GM19238 (cell line): ENCODE measurements at regions not wholly inside any gene's neighbourhood (a gene's known extent, or its start where the extent isn't known, plus 50 kb on each side); places are given as distances from the start of the nearest gene placed in this dataset.
A peak's percentile ranks its signal among the peaks of the same experiment; 100 is the strongest.

Experiments used
- DNase-seq: peaks from one replicate; pipeline ENCODE4 v3.0.0; 2011; ENCODE audit warnings: low spot score; ENCODE audit not compliant: insufficient read length

DNA sequence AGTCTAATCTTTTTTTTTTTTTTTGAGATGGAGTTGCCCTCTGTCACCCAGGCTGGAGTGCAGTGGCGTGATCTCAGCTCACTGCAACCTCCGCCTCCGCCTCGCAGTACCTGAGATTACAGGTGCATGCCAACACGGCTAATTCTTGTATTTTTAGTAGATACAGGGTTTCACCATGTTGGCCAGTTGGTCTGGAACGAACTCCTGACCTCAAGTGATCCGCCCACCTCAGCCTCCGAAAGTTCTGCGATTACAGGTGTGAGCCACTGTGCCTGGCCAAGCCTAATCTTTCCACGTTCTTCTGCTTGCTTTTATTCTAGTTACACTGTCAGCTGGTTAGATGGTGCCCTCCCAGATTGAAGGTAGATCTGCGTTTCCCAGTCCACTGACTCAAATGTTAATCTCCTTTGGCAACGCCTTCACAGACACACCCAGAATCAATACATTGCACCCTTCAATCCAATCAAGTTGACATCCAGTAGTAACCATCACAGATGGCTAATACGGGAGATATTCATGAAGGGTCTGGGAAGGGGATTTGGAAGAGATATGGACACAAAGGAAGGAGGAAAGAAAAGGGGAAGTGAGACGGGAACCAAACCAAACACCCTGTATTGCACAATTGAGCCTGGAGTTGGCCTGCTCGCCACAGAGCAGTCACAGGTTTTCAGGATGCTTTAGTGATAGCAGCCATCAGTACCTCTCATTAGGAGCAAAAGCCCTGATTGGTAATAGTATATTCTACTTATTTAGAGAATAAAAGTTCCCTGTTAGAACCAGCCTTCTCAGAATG is 229.8 kb downstream of the PIK3C3 start:
- no peak for DNase-seq

DNA sequence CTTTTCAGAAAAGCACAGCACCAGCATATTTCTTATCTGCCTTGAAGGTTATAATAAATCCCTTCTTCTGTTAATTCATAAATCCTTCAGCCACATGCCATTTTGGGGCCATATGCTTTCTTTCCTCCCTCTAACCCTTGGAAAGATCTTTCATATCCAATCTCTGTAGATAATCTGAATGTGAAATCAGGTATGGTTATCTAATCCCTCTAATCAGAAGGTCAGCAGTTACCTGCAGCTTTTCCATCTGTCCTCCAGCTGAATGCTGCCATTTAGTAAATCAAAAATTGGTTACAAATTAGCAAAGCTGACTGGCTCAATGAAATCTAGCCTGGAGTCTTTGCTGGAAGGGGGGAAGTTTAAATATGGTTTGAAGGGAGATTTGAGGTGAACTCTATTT is 230.5 kb downstream of the PIK3C3 start:
- DNase-seq, result no peak

DNA sequence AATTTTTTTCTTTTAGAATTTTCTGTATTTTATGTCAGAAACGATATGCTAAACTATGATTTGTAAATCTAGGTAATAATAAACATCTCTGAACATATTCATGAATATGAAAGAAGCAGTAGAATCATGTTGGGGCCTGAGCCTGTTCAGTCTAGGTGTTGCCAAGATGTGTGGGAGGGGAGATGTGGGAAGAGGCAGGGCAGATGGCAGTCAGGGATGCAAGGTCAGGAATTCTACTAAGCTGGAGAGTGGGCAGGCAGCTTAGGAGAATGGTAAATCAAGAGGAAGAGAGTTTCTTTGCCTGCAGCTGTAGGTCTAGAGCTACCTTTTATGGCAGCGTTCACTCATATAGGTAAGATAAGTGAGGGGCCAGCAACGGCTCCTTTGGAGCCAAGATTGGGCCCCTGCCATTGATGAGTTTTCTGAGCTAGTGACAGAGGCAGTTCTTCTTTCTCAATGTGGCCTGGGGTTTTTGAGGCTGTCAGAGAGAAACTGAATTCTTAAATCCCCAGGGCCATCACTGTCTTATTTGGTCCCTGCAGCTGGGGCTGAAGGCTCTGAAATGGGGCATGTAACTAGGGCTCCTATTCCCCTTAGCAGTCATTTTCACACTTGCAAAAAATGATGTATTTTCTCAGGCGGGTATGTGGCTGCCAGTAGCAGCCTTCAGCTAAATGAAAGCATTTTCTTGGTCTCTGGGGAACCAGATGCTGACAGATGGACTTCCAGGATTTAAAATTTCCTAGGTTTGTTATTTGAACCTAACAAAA is 232.8 kb downstream of the PIK3C3 start:
- DNase-seq, result no peak

- DNase-seq, result no peak
These were observed 235.6 kb downstream of the PIK3C3 start for GRCh38 chr18:42190643-42191042.

GRCh38 chr18:42192251-42193248 is 237.5 kb downstream of the PIK3C3 start:
- no peak for DNase-seq

- DNase-seq, result no peak
These were observed 241.6 kb downstream of the PIK3C3 start for GRCh38 chr18:42196651-42197050.

GRCh38 chr18:42201137-42201536 is 246.1 kb downstream of the PIK3C3 start:
- DNase-seq, result no peak

- DNase-seq, result no peak
These were observed 256.2 kb downstream of the PIK3C3 start for GRCh38 chr18:42211201-42211600.

- DNase-seq, result no peak
These were observed 267.5 kb downstream of the PIK3C3 start for GRCh38 chr18:42222557-42222956.

GRCh38 chr18:42228581-42228980 is 273.5 kb downstream of the PIK3C3 start:
- no peak for DNase-seq

- peak; percentile 9 for DNase-seq
These were observed 274.5 kb downstream of the PIK3C3 start for GRCh38 chr18:42229211-42230210.

- no peak for DNase-seq
These were observed 275.6 kb downstream of the PIK3C3 start for GRCh38 chr18:42230636-42231035.

DNA sequence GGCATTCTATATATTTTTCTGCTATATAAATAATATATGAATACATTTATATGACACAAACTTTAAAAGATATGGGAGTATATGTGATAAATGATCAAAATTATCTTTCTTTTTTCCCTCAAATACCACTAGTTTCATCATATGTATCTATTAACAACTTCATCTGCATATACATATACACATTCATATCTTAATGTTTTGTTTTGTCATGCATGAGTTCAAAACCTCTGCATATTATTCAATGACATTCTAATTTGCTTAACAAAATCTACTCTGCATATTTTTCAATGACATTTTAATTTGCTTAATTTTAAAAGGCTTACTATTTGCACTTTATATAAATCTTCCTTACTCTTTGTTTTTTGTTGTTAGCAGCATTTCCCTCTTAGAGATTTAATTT is 276.2 kb downstream of the PIK3C3 start:
- no peak for DNase-seq

DNA sequence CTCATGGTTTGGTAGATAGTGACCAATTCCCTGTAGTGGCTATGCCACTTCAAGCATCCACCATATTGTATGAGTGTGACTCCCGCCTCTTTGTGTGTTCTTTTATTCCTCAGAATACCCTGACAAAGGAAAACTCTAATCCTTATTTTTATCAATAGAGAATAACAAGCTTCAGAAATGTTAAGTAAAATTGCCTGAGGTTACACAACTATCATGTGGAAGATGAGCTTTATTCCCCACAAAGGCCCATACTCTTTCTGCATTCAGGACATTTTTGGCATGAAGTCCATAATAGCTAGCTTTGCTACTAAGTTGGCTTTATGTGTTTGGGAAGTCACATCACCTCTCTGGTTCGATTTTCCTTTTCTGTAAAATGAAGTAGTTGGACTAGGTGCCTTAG is 276.8 kb downstream of the PIK3C3 start:
- no peak for DNase-seq

- no peak for DNase-seq
These were observed 278.9 kb downstream of the PIK3C3 start for GRCh38 chr18:42233908-42234307.

DNA sequence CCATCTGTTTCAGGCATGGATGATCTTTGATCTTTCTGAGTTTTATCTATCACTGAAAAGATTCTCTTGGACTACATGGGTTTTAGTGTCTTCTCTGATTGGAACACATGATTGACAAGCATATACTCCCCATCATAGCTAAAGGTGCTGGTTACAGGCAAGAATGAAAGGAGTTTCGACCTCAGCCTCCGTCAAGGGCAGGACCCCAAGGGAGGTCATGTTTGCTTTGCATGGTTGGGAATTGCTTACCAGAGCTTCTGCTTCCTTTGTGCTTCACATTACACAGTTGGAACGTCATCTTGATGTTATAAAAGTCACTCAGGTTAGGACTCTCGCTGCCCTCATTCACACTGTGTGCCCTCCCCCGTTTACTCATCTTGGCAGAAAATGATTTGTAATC is 287.7 kb downstream of the PIK3C3 start:
- DNase-seq, result no peak

GRCh38 chr18:42245137-42245536 is 290.1 kb downstream of the PIK3C3 start:
- no peak for DNase-seq

- no peak for DNase-seq
These were observed 301.1 kb downstream of the PIK3C3 start for GRCh38 chr18:42255908-42256765.

DNA sequence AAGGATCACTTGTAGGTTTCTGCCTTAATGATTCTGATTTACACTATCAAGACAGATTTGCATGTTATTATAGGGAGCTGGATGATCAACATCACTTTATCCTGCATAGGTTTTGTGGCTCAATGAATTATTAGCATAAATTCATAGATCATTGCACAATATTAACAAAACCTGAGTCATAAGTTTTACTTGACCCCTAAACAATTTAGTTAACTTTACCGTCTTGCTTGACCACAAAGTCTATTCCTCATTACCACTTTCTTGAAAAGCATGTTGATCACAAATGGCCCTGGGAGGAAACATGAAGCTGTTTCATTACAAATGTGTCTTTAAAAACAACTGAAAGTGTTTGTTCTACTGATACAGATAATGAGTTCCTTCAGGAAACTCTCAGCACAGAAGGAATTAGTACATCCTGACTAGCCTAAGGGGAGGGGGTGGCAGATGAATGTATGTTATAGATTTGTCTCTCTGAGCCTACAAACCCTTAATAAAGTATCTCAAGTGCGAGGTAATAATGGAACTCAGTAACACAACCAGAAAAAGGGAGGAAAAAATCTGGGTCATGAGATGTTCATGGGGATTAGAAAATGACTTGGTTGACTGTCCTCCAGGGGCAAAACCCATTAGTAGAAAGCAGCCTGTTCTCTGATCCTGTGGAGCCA is 303.4 kb downstream of the PIK3C3 start:
- no peak for DNase-seq
